ENCODE measurements at regions not wholly inside any gene's neighbourhood (a gene's known extent, or its start where the extent isn't known, plus 50 kb on each side); places are given as distances from the start of the nearest gene placed in this dataset.

DNA sequence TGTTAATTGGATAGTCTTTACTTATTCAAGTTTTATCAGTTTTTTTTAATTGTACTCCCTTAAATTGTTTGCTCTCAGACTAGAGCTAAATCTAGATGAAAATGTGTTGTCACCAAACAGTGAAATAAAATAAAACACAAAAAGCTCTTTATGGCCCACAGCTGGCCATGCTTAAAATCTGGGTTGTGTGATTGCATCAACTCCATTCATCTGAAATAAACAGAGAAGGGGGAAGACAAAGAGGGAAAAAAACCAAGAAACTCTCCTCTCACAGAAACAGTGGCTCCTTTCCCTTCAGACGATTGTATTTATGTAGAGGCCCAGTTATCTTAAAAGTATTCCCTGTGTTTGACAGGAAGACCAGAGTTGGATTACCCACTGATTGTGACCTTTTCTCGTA is 422.4 kb downstream of the IRX1 start:
- TF ChIP-seq, protein P1, sequence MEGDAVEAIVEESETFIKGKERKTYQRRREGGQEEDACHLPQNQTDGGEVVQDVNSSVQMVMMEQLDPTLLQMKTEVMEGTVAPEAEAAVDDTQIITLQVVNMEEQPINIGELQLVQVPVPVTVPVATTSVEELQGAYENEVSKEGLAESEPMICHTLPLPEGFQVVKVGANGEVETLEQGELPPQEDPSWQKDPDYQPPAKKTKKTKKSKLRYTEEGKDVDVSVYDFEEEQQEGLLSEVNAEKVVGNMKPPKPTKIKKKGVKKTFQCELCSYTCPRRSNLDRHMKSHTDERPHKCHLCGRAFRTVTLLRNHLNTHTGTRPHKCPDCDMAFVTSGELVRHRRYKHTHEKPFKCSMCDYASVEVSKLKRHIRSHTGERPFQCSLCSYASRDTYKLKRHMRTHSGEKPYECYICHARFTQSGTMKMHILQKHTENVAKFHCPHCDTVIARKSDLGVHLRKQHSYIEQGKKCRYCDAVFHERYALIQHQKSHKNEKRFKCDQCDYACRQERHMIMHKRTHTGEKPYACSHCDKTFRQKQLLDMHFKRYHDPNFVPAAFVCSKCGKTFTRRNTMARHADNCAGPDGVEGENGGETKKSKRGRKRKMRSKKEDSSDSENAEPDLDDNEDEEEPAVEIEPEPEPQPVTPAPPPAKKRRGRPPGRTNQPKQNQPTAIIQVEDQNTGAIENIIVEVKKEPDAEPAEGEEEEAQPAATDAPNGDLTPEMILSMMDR (IDR thresholded peaks at IDR 0.05): no peak
- TF ChIP-seq POLR2A (IDR thresholded peaks at IDR 0.05) (no peak), EP300 (IDR thresholded peaks at IDR 0.05) (no peak)

Data from ovary (tissue), 3 donors.